ENCODE measurements at regions not wholly inside any gene's neighbourhood (a gene's known extent, or its start where the extent isn't known, plus 50 kb on each side); places are given as distances from the start of the nearest gene placed in this dataset.

DNA sequence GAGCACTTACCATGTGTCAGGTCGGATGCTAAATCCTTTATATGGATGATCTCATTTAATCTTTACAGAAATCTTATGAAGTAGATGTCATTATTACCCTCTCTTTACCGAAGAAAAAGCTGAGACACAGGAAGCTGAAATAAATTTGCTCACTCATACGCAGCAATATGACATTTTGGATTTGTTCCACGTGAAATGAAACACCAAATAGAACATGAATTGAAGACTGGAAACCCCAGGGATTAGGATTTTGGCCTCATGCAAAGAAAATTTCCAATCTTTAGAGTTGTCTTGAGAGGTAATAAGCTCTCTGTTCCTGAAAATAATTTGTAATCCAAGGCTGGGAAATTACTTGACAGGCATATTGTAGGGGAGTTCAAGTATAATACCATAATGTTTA is 354.4 kb upstream of the CLNK start:
- TF ChIP-seq, protein P1, sequence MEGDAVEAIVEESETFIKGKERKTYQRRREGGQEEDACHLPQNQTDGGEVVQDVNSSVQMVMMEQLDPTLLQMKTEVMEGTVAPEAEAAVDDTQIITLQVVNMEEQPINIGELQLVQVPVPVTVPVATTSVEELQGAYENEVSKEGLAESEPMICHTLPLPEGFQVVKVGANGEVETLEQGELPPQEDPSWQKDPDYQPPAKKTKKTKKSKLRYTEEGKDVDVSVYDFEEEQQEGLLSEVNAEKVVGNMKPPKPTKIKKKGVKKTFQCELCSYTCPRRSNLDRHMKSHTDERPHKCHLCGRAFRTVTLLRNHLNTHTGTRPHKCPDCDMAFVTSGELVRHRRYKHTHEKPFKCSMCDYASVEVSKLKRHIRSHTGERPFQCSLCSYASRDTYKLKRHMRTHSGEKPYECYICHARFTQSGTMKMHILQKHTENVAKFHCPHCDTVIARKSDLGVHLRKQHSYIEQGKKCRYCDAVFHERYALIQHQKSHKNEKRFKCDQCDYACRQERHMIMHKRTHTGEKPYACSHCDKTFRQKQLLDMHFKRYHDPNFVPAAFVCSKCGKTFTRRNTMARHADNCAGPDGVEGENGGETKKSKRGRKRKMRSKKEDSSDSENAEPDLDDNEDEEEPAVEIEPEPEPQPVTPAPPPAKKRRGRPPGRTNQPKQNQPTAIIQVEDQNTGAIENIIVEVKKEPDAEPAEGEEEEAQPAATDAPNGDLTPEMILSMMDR (IDR thresholded peaks at IDR 0.05), result no peak
- no peak for TF ChIP-seq JUN (IDR thresholded peaks at IDR 0.05)
- TF ChIP-seq EP300 (IDR thresholded peaks at IDR 0.05), result no peak
- TF ChIP-seq, protein P2, sequence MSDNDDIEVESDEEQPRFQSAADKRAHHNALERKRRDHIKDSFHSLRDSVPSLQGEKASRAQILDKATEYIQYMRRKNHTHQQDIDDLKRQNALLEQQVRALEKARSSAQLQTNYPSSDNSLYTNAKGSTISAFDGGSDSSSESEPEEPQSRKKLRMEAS (IDR thresholded peaks at IDR 0.05), result no peak
- no peak for TF ChIP-seq POLR2A (IDR thresholded peaks at IDR 0.05; ENCODE audit: low read length)
- TF ChIP-seq TP53 (CRISPR knock-in tag; IDR thresholded peaks at IDR 0.05), result no peak
- TF ChIP-seq RFX5 (IDR thresholded peaks at IDR 0.05), result no peak
- TF ChIP-seq, protein P3, sequence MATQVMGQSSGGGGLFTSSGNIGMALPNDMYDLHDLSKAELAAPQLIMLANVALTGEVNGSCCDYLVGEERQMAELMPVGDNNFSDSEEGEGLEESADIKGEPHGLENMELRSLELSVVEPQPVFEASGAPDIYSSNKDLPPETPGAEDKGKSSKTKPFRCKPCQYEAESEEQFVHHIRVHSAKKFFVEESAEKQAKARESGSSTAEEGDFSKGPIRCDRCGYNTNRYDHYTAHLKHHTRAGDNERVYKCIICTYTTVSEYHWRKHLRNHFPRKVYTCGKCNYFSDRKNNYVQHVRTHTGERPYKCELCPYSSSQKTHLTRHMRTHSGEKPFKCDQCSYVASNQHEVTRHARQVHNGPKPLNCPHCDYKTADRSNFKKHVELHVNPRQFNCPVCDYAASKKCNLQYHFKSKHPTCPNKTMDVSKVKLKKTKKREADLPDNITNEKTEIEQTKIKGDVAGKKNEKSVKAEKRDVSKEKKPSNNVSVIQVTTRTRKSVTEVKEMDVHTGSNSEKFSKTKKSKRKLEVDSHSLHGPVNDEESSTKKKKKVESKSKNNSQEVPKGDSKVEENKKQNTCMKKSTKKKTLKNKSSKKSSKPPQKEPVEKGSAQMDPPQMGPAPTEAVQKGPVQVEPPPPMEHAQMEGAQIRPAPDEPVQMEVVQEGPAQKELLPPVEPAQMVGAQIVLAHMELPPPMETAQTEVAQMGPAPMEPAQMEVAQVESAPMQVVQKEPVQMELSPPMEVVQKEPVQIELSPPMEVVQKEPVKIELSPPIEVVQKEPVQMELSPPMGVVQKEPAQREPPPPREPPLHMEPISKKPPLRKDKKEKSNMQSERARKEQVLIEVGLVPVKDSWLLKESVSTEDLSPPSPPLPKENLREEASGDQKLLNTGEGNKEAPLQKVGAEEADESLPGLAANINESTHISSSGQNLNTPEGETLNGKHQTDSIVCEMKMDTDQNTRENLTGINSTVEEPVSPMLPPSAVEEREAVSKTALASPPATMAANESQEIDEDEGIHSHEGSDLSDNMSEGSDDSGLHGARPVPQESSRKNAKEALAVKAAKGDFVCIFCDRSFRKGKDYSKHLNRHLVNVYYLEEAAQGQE (IDR thresholded peaks at IDR 0.05), result no peak

All from A549 (cell line).